Neural progenitor cell (in vitro differentiated cells): ENCODE measurements at regions not wholly inside any gene's neighbourhood (a gene's known extent, or its start where the extent isn't known, plus 50 kb on each side); places are given as distances from the start of the nearest gene placed in this dataset.

Experiments used
- DNase-seq: peaks from one replicate; pipeline ENCODE4 v3.0.0-alpha.2; 2016; ENCODE audit warnings: low spot score
- H2AFZ ChIP-seq: fragments of 200-600 bp; sonication (generic); replicated peaks from 2 replicates; pipeline ENCODE4 v1.6.1; 2016; ENCODE audit warnings: antibody characterized with exemption
- H3F3A ChIP-seq: fragments of 200-600 bp; sonication (generic); 2 replicates; pipeline ENCODE4 v1.6.1; 2016; ENCODE audit warnings: antibody characterized with exemption, low read depth
- H3K27ac ChIP-seq: fragments of 200-600 bp; sonication (generic); 2 replicates; pipeline ENCODE4 v1.5.1; 2016; ENCODE audit warnings: mild to moderate bottlenecking
- H3K27me3 ChIP-seq: fragments of 200-600 bp; sonication (generic); 2 replicates; pipeline ENCODE4 v1.6.1; 2016; ENCODE audit warnings: mild to moderate bottlenecking, moderate library complexity
- H3K36me3 ChIP-seq: fragments of 200-600 bp; sonication (generic); 2 replicates; pipeline ENCODE4 v1.5.1; 2016
- H3K4me1 ChIP-seq: fragments of 200-600 bp; sonication (generic); 2 replicates; pipeline ENCODE4 v1.6.1; 2016; ENCODE audit warnings: mixed run types
- H3K4me2 ChIP-seq: fragments of 200-600 bp; sonication (generic); 2 replicates; pipeline ENCODE4 v1.6.1; 2016
- H3K4me3 ChIP-seq: fragments of 200-600 bp; sonication (generic); 2 replicates; pipeline ENCODE4 v1.5.1; 2016
- H3K79me2 ChIP-seq: fragments of 200-600 bp; sonication (generic); 2 replicates; pipeline ENCODE4 v1.6.1; 2016; ENCODE audit warnings: low read depth
- H3K9ac ChIP-seq: fragments of 200-600 bp; sonication (generic); 2 replicates; pipeline ENCODE4 v1.6.1; 2016
- H3K9me3 ChIP-seq: fragments of 200-600 bp; sonication (generic); 2 replicates; pipeline ENCODE4 v1.5.1; 2016; ENCODE audit warnings: low read depth
- H4K20me1 ChIP-seq: fragments of 200-600 bp; sonication (generic); 2 replicates; pipeline ENCODE4 v1.6.1; 2016; ENCODE audit warnings: low read depth
- H3K27ac Mint-ChIP-seq: 3 replicates; pipeline ENCODE4 v1.8.0; 2021; ENCODE audit warnings: mixed read lengths
- H3K27me3 Mint-ChIP-seq: 2 replicates; pipeline ENCODE4 v1.8.0; 2022; ENCODE audit warnings: low read depth, mild to moderate bottlenecking, inconsistent platforms, moderate library complexity, mixed read lengths; ENCODE audit not compliant: insufficient read depth
- H3K36me3 Mint-ChIP-seq: 3 replicates; pipeline ENCODE4 v1.8.0; 2021; ENCODE audit warnings: mixed read lengths
- H3K4me1 Mint-ChIP-seq: 3 replicates; pipeline ENCODE4 v1.8.0; 2021; ENCODE audit warnings: mixed read lengths
- H3K4me3 Mint-ChIP-seq: 3 replicates; pipeline ENCODE4 v1.8.0; 2021; ENCODE audit warnings: mild to moderate bottlenecking, moderate library complexity, mixed read lengths
- H3K9me3 Mint-ChIP-seq: 3 replicates; pipeline ENCODE4 v1.8.0; 2020; ENCODE audit warnings: mixed read lengths
- CTCF ChIP-seq: fragments of 200-600 bp; sonication (generic); IDR thresholded peaks from 2 replicates; pipeline ENCODE4 v1.5.1; 2017; ENCODE audit warnings: antibody characterized with exemption, mild to moderate bottlenecking
- EZH2 ChIP-seq: fragments of 200-600 bp; sonication (generic); IDR thresholded peaks from 2 replicates; pipeline ENCODE4 v1.6.1; 2017; ENCODE audit warnings: antibody characterized with exemption, mild to moderate bottlenecking, moderate library complexity
- EZH2phosphoT487 ChIP-seq: fragments of 200-600 bp; sonication (generic); IDR thresholded peaks from 2 replicates; pipeline ENCODE4 v1.6.1; 2017; ENCODE audit warnings: antibody characterized with exemption

GRCh38 chr4:132865922-132866321, 283.2 kb upstream of the PCDH10 start:
- Histone ChIP-seq H3K27ac (no peak overlapping the region), H3F3A (no peaks in the 10 kb centered on the region), H2AFZ (no peak overlapping the region), H3K36me3 (no peaks in the 10 kb centered on the region), H3K79me2 (no peaks in the 10 kb centered on the region), H3K4me1 (peaks cover 8% of the 10 kb centered on the region), H3K9me3 (no peaks in the 10 kb centered on the region), H3K4me3 (no peak overlapping the region), H3K4me2 (no peak overlapping the region), H4K20me1 (no peaks in the 10 kb centered on the region), H3K27me3 (no peaks in the 10 kb centered on the region), H3K9ac (no peak overlapping the region)
- Mint-ChIP-seq H3K27me3 (no peaks in the 10 kb centered on the region), H3K27ac (no peak overlapping the region), H3K4me1 (peaks cover 6% of the 10 kb centered on the region), H3K4me3 (no peak overlapping the region), H3K9me3 (no peaks in the 10 kb centered on the region), H3K36me3 (no peaks in the 10 kb centered on the region)
- no peak for TF ChIP-seq EZH2phosphoT487
- TF ChIP-seq CTCF: no peak
- no peak for TF ChIP-seq EZH2
- no peak for DNase-seq

- Mint-ChIP-seq H3K36me3 (no peaks in the 10 kb centered on the region), H3K27me3 (no peaks in the 10 kb centered on the region), H3K9me3 (no peaks in the 10 kb centered on the region), H3K27ac (no peak overlapping the region), H3K4me3 (no peak overlapping the region), H3K4me1 (peaks cover 6% of the 10 kb centered on the region)
- Histone ChIP-seq H3K4me3 (no peak overlapping the region), H3K27ac (no peak overlapping the region), H3K36me3 (no peaks in the 10 kb centered on the region), H3K27me3 (no peaks in the 10 kb centered on the region), H3K79me2 (no peaks in the 10 kb centered on the region), H3F3A (no peaks in the 10 kb centered on the region), H2AFZ (no peak overlapping the region), H3K9ac (no peak overlapping the region), H3K9me3 (no peaks in the 10 kb centered on the region), H4K20me1 (no peaks in the 10 kb centered on the region), H3K4me1 (peaks cover 8% of the 10 kb centered on the region), H3K4me2 (no peak overlapping the region)
- TF ChIP-seq EZH2phosphoT487 (no peak), CTCF (no peak), EZH2 (no peak)
- no peak for DNase-seq
Observed at GRCh38 chr4:132866616-132867015, 282.5 kb upstream of the PCDH10 start.

DNA sequence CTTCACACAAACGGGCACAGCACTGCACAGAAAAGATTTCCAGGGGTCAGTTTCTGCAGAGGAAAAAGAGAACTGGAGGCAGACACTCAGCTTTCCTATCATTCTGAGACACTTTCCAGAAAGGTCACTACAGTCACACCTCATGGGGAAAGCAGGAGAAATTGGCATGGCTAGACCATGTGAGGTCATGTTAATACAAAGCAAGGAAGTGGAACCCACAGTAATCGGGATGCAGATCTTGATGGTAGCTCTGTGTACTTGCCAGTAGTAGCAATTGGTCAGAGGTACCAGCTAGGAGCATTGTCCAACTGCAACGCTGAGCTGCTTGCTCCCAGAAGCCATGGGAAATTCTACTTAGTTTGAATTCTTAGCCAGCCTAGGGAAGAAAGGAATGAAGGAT, 255.3 kb upstream of the PCDH10 start:
- Histone ChIP-seq H3F3A (no peaks in the 10 kb centered on the region), H3K9me3 (no peaks in the 10 kb centered on the region), H3K79me2 (no peaks in the 10 kb centered on the region), H3K36me3 (no peaks in the 10 kb centered on the region), H3K4me1 (no peaks in the 10 kb centered on the region), H3K27ac (no peak overlapping the region), H3K4me2 (no peak overlapping the region), H2AFZ (peak overlapping the region; percentile 4), H3K27me3 (no peaks in the 10 kb centered on the region), H4K20me1 (no peaks in the 10 kb centered on the region), H3K9ac (no peak overlapping the region), H3K4me3 (no peak overlapping the region)
- no peak for TF ChIP-seq EZH2
- no peak for TF ChIP-seq CTCF
- no peak for TF ChIP-seq EZH2phosphoT487
- Mint-ChIP-seq H3K4me3 (no peak overlapping the region), H3K9me3 (no peaks in the 10 kb centered on the region), H3K27me3 (no peaks in the 10 kb centered on the region), H3K27ac (no peak overlapping the region), H3K4me1 (no peaks in the 10 kb centered on the region), H3K36me3 (no peaks in the 10 kb centered on the region)
- no peak for DNase-seq

DNA sequence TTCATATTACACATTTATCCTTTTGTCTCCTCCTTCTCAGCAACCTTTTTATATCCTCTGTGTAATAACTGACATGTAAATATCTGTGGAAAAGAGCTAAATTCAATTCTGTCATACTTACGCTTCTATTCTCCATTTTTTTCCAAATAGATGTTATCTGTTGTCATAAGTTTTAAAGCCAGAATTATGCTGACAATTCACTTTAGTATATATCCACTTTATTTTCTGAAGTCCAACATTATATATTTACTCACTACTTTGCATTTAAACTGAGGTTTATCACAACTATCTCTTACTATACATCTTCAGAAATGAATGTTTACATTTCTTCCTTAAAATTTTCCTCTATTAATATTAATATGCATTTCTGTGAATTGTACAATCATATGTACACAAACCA, 247.9 kb upstream of the PCDH10 start:
- H2AFZ ChIP-seq: no peak overlapping the region
- no peaks in the 10 kb centered on the region for H4K20me1 ChIP-seq
- no peaks in the 10 kb centered on the region for H3K36me3 ChIP-seq
- no peak for TF ChIP-seq EZH2
- no peaks in the 10 kb centered on the region for H3K27me3 ChIP-seq
- no peaks in the 10 kb centered on the region for H3K9me3 ChIP-seq
- H3K4me2 ChIP-seq: no peak overlapping the region
- H3K4me1 ChIP-seq: no peaks in the 10 kb centered on the region
- H3K9ac ChIP-seq: no peak overlapping the region
- Mint-ChIP-seq H3K27me3 (no peaks in the 10 kb centered on the region), H3K27ac (no peak overlapping the region), H3K9me3 (peaks cover 2% of the 10 kb centered on the region), H3K4me1 (no peaks in the 10 kb centered on the region), H3K4me3 (no peak overlapping the region), H3K36me3 (no peaks in the 10 kb centered on the region)
- H3K79me2 ChIP-seq: no peaks in the 10 kb centered on the region
- no peak overlapping the region for H3K4me3 ChIP-seq
- H3F3A ChIP-seq: no peaks in the 10 kb centered on the region
- H3K27ac ChIP-seq: no peak overlapping the region
- DNase-seq: no peak
